ENCODE measurements at regions not wholly inside any gene's neighbourhood (a gene's known extent, or its start where the extent isn't known, plus 50 kb on each side); places are given as distances from the start of the nearest gene placed in this dataset.

- TF ChIP-seq SIN3A (IDR thresholded peaks at IDR 0.05; ENCODE audit: borderline replicate concordance, insufficient read depth, low read length) (no peak), POLR2AphosphoS5 (IDR thresholded peaks at IDR 0.05; ENCODE audit: low read depth, low read length) (no peak)
- TF ChIP-seq, protein P1, sequence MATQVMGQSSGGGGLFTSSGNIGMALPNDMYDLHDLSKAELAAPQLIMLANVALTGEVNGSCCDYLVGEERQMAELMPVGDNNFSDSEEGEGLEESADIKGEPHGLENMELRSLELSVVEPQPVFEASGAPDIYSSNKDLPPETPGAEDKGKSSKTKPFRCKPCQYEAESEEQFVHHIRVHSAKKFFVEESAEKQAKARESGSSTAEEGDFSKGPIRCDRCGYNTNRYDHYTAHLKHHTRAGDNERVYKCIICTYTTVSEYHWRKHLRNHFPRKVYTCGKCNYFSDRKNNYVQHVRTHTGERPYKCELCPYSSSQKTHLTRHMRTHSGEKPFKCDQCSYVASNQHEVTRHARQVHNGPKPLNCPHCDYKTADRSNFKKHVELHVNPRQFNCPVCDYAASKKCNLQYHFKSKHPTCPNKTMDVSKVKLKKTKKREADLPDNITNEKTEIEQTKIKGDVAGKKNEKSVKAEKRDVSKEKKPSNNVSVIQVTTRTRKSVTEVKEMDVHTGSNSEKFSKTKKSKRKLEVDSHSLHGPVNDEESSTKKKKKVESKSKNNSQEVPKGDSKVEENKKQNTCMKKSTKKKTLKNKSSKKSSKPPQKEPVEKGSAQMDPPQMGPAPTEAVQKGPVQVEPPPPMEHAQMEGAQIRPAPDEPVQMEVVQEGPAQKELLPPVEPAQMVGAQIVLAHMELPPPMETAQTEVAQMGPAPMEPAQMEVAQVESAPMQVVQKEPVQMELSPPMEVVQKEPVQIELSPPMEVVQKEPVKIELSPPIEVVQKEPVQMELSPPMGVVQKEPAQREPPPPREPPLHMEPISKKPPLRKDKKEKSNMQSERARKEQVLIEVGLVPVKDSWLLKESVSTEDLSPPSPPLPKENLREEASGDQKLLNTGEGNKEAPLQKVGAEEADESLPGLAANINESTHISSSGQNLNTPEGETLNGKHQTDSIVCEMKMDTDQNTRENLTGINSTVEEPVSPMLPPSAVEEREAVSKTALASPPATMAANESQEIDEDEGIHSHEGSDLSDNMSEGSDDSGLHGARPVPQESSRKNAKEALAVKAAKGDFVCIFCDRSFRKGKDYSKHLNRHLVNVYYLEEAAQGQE (IDR thresholded peaks at IDR 0.05; ENCODE audit: insufficient read depth in 1 of 2, low read depth in 2 of 2, low read length in 2 of 2) = no peak
These were observed 108.5 kb upstream of the HIVEP1 start for GRCh38 chr6:11903645-11904044.
